ENCODE measurements at regions not wholly inside any gene's neighbourhood (a gene's known extent, or its start where the extent isn't known, plus 50 kb on each side); places are given as distances from the start of the nearest gene placed in this dataset.
"Not testable (repeated sequence)": the region's sequence is repeated elsewhere in the genome, so short reads cannot be mapped to it uniquely, and the experiment has no call there.

DNA sequence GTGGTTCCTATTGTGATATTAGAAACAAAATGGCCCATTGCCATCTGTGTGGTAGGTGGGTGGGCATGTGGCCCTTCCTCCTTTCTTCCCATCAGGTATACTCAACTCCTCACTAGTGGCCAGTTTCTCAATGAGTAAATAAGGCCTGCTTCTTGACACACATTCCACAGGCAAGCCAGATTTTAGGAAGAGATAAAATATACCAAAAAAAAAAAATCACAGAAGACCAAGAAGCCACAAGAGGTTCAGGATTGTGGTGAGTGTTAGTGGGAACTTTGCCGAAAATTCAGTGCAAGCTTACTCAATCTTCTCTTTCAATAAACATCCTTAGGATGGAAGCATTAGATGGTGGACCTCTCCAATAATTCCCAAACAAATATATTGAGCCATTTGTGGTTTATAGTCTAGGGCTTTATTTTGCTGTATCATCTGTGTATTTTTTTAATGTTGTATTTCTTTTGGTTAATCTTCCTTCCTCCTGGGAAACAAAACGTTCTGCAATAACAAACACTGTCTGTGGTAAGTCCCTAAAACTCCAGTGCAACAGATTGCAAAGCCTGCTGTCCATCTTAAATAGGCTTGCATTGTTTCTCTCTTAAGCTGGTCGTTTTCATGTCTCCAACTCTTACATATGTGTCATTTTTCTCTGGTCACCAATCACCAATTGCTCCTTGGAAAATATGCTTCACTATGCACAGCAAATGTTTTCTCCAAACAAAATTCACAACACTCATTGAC lies 289.9 kb upstream of the KITLG start:
- no peak for DNase-seq

DNA sequence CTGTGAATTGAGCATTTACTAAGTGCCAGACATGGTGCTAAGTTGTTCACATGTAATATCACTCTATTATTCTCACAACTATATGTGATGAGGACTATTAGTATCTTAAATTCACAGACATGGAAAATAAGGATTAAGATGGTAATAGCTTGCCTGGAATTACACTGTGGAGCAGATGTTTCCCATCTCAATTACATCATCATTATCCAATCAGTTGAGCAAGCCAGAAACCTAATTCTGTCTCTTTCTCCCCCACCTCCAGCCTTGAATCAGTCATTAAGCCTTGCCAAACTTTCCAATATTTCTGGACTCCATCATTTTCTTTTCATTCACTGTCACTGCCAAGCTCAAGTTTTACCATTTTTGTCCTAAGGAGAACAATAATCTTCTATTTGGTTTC lies 287.8 kb upstream of the KITLG start:
- no peak for DNase-seq

DNA sequence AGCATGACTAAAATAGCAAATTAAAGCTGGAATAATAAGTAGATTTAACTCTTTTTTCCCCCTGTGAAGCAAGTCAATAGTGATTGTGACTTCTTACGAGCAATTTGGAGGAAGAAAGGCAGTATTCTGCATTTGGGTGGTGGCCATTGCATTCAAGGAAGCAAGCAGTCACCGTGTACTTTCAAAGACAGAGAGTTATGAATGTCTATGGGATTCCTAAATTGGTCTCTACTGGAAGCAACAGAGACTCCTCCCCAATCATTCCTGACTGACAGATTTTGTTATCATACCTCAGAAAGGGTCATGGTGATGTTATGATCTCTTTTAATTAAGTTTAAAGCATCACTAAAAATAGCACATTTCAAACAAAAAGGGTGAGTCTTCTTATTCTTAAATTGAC lies 287.2 kb upstream of the KITLG start:
- no peak for DNase-seq

DNA sequence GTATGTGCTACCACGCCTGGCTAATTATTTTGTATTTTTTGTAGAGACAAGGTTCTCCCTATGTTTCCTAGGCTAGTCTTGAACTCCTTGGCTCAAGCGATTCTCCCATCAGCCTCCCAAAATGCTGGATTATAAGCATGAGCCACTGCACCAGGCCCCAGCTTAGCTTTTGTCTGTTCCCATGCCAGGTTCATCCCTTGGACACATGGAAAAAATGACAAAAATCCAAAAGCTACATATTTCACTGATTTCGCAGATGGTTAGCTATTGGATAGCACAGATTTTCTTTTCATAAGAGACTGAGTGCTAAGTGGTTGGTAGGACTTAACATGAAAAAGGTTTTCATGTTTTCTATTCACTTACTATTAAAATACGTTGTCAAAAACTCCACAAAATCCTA lies 286.6 kb upstream of the KITLG start:
- DNase-seq: no peak

DNA sequence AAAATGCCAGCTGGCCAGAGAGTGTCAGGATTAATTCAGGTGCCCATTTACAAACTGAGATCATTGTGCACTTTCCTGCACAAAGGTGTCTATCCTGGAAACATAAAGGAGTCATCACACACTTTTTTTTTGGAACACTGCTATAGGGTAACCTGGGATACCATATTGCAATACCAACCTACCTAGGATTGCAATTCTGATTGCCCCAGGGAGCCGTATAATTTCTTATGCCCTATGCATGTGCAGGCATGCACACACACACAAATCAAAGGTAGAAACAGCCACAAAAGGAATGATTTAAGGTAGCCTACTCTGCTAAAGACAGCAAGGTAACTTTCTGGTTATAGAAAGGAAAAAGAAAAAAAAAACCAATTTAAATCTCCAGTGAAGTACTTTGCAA lies 285.3 kb upstream of the KITLG start:
- no peak for DNase-seq

DNA sequence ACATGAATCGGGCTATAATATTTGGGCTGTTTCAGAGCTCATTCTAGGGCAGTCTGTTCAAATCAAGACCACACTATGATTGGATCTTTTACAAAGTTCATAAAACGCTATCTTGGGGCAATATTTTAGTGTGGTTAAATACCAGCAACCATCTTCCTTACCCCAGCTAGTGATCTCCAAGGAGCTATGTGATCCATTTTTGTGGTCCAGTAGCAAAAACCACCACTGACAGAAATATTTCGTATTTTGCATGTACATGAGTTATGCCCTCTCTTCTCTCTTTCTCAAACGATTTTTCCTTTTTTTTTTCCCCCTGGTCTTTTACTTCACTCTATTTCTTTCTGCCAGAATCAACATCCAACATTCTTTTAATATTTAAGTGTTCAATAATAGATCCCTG lies 280.6 kb upstream of the KITLG start:
- DNase-seq: no peak

DNA sequence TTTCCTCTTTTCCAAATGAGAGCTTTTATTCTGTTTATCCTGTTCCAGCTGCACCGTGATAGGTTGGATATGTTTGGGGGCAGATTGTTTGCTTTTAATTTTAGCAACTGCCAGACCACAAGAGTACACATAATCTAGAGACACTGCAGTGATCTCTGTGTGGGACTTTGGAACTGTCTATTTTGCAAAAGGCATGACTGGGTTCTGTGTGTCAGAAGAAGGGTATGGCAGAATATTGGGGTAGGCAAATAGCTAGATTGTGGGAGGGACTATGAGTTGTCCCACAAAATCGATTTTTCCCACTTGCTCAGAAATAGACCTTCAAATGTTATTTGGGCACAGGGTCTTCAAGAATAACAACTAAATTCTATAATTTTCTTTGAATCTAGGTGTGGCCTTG lies 275.9 kb upstream of the KITLG start:
- DNase-seq: no peak

DNA sequence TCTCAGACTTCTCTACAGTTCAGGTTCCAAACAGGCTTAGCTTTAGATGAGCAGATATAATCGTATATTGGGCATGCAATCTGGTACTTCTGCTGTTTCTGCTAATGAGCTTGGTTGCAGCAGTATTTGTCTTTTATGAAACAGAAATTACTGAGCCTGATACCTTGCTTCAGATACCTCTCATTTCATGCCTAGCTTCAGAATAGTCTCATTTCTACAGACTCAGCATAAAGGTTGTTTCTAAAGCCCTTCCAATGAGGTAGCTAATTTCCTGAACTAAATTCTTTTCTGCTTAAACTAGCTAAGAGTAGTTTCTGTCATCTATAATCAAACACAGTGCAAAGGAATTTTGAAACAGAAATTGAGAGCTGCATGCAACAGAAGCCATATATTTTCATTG lies 275.0 kb upstream of the KITLG start:
- no peak for DNase-seq

DNA sequence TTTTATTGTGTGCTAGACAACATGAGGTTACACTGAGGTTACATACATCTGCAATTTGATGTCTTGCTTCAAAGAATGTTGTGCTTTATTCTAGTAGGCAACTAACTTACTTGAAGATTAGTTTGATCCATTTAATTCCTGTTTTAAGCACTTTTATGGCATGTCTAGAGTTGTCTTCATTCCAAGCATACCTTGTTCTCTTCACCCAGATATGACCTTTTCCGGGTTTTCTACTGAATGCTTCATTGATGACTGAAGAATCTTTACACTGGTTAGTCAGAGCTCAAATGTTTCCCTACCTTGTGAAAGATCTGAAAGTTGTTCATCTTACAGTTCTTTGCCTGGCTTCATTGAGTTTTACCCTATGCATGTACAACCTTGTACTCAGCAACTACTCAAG lies 274.0 kb upstream of the KITLG start:
- no peak for DNase-seq

DNA sequence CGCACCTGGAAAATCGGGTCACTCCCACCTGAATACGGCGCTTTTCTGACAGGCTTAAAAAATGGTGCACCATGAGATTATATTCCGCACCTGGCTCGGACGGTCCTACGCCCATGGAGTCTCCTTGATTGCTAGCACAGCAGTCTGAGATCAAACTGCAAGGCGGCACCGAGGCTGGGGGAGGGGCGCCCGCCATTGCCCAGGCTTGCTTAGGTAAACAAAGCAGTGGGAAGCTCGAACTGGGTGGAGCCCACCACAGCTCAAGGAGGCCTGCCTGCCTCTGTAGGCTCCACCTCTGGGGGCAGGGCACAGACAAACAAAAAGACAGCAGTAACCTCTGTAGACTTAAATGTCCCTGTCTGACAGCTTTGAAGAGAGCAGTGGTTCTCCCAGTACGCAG lies 267.0 kb upstream of the KITLG start:
- not testable (repeated sequence) for DNase-seq

DNA sequence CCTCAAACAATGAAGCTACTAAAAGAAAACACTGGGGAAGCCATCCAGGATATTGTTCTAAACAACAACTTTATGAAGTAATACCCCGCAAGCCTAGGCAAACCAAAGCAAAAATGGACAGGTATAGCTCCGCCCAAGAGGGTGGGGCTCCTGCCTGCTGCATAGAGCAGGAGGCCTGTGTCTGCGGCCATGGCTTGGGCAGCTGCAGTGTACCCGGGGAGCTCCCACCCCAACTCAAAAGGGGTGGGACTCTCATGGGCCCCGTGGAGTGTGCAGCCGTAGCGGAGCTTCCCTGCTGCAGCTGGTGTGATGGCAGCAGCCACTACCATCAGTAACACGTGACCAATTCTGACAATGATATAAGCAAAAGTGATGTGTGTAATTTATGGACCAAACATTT lies 264.2 kb upstream of the KITLG start:
- no peak for DNase-seq

DNA sequence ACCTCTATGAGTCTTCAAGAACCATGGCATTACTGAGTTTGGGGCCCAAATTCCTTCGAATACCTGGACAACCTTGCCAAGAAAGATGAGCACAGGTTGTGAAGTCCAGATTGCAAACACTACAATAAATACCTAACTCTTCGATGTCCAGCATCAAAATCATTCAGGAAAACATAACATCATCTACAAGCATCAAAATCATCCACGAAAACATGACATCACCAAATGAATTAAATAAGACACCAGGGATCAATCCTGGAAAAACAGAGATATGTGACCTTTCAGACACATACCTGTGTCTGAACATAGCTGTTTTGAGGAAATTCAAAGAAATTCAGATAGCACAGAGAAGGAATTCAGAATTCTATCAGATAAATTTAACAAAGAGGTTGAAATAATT lies 262.0 kb upstream of the KITLG start:
- no peak for DNase-seq

DNA sequence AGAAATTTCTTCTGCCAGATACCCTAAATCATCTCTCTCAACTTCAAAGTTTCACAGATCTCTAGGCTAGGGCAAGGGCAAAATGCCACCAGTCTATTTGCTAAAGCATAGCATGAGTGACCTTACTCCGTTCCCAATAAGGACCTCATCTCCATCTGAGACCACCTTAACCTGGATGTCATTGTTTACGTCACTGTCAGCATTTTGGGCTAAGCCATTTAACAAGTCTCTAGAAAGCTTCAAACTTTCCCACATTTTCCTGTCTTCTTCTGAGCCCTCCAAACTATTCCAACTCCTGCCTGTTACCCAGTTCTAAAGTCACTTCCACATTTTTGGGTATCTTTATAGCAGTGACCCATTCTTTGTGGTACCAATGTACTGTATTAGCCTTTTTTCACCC lies 259.2 kb upstream of the KITLG start:
- no peak for DNase-seq

DNA sequence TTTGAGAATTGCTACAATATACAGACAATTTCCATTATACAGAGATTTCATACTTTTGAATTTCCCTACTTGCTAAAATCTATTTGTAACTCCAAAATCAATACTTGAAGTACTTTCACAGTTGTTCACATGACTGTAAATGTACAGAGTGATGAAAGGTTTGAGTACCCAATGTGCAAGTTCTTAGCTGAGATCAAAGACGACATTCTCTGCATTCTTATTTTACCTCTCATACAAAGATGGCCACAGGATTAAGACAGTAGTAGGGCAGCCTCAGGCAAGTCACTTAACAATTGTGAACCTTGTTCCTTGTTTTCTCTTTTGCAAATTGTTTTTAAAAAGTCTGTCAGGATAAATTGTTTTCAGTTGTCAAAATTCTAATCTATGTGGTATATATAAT lies 255.9 kb upstream of the KITLG start:
- DNase-seq: no peak

DNA sequence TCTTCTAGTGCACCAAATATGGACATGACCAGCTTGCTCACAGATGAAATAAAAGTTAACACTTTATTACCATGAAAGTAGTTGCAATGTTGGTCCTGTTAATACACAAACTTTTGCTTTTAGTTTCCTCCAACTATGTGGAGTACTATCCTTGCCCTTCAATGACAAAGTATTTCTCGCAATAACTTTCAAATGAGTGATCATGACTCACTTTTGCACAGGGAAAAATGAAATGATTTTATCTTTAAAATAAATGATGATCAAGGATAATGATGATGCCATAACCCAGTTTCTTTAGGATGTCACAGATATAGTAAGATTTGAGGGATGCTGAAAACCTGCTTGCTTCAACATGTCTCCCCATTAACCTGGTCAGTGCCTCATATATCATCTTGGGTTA lies 254.0 kb upstream of the KITLG start:
- DNase-seq: no peak

DNA sequence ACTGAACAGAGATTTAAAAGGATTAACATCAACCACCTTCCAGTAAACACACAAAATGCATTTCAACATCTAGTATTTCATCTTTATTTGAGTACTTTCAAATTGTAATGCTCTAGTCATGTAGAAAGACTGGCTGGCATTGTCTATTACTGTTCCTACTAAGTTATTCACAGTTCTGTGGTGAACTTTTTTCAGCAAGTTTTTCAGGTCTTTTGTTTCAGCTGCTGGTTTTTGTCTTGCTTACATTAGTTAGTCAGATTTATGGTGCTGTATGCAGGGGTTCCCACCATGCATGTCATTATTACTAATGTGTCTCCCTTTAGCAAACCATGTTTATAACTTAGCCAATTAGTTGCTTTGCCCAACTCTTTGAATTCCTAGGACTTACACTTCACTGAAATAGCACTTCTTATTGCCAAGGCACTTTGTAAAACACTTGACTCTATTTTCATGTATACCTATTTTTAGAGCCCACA lies 253.4 kb upstream of the KITLG start:
- no peak for DNase-seq

DNA sequence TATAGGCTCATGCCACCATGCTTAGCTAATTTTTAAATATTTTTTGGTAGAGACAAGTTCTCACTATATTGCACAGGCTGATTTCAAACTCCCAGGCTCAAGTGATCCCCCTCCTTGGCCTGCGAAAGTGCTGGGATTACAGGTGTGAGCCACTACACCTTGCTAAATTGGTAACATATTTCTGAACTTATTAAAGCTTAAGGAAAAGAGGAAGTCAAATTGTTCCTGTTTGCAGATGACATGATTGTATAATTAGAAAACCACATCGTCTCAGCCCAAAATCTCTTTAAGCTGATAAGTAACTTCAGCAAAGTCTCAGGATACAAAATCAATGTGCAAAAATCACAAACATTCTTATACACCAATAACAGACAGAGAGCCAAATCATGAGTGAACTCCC lies 248.3 kb upstream of the KITLG start:
- not testable (repeated sequence) for DNase-seq

DNA sequence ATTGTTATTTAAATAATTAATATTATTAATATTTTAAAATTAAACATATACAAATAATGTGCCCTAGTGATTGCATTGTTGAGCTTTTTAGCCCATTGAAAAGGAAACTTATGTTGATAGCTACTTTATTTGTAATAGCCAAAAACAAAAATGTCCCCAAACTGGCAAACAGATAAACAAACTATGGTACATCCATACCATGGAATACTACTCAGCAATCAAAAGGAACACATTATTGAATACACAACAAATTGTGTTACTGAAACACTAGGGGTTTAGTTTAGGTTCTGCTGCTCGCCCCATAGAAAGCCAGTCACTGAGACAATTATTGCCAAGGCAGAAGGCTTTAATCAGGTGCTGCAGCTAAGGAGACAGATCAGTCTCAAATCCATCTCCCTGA lies 239.7 kb upstream of the KITLG start:
- DNase-seq: no peak

DNA sequence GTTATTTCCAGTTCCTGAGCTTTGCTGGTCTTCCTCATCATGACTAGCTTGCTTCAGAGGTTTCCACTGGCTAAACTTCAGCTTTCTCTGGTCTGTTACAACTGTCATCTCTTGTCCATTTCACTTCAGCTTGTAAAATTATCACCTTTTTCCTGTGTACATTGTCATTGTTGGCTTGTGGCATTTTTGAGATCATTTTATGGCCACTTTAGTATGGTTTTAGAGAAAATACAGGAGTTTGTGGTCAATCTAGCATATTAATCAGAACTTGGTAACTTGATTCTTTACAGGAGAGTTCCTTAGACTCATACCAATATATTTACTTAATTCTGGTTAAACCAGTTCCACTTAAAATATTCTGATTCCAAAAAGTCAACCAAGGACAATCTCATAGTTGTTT lies 235.9 kb upstream of the KITLG start:
- DNase-seq: peak; percentile 26

DNA sequence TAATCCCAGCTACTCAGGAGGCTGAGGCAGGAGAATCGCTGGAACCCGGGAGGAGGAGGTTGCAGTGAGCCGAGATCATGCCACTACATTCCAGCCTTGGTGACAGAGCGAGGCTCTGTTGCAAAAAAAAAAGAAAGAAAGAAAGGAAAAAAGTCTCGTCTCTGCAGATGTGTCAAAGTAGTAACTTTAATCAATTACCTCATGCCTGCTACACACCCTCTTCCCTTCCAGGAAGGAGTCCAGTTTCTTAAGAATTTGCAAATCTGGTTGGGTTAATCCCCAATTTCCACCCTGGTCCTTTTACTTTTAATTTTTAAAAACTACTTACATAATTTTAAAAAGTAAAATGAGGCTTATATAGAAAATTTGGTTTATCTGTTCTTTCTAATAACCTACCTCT lies 234.5 kb upstream of the KITLG start:
- no peak for DNase-seq

DNA sequence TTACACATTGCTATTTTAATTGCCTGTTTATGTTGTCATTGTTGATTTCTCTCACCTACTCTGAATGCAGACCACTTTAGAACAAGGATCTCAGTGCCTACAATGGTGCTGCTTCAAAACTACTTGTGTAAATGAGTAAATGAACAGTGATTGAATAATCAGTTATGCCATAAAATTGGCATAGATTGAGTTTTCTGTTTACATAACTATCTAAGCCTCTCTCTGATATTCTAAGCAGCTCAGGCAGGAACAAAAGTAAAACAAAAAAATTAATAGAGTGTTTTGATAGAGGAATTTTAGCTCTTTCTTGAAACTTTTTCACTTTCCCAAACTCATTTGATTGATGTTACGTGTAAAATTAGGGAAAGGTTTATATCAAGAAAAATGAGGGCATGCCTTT lies 232.3 kb upstream of the KITLG start:
- DNase-seq: no peak

DNA sequence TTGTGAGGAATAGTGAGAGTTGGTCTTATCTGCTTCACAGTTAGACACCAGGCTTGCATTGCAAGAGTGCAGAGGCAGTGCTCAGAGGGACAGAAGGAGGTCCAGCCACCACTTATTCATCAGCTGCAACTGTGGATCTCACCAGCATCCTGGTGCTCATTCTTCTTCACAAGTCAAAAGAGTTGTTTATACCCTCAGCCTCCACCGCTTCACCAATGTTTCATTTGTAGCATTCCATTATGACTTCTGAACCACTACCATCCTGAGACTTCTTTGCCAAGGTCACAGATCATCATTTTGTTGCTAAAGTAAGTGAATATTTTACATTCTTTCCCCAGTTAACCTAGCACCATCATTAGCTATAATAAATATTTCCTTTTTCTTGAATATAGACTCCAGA lies 230.5 kb upstream of the KITLG start:
- no peak for DNase-seq

DNA sequence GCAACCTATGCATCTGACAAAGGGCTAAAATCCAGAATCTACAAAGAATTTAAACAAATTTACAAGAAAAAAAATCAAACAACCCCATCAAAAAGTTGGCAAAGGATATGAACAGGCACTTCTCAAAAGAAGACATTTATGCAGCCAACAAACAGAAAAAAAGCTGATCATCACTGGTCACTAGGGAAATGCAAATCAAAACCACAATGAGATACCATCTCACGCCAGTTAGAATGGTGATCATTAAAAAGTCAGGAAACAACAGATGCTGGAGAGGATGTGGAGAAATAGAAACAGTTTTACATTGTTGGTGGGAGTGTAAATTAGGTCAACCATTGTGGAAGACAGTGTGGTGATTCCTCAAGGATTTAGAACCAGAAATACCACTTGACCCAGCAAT lies 229.6 kb upstream of the KITLG start:
- not testable (repeated sequence) for DNase-seq

DNA sequence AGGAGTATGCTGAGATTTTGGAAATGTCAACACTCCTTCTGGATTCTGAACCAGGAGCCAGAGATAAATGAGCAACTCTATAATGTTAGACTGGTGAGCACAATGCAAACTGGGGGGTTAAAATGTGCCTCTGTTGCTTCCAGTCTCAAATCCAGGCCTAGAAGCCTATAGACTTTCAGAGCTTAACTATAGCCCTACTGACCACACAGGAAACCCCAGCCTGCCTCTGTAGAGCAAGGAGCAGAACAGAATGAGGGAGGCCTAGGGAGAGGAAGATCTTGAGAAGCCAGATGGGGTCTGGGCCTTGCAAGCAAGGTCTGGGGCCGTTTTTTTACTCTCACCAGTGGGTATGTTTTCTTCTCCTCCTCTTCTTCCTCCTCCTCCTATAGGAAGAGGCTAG lies 225.4 kb upstream of the KITLG start:
- no peak for DNase-seq

DNA sequence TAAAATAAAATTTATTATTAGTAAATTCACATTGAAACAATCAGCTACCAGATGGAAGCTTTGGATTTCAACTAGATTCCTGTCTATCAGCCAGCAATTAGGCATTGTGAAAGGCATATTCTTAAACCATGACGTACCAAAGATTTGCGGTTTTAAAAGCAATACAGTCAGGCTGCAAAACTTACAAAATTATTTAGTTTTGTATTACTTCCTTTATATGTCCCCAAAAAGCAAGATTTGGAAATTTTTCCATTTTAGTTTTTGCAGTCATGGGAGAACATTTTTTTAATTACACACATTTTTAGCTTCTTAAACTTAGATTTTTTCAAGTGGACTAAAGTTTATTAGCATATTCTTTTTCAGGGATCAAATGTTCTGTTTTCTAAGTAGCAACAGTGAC lies 225.0 kb upstream of the KITLG start:
- DNase-seq: no peak

All from DMS79 (cell line).